ENCODE measurements at regions not wholly inside any gene's neighbourhood (a gene's known extent, or its start where the extent isn't known, plus 50 kb on each side); places are given as distances from the start of the nearest gene placed in this dataset.
"Not testable (repeated sequence)": the region's sequence is repeated elsewhere in the genome, so short reads cannot be mapped to it uniquely, and the experiment has no call there.

DNA sequence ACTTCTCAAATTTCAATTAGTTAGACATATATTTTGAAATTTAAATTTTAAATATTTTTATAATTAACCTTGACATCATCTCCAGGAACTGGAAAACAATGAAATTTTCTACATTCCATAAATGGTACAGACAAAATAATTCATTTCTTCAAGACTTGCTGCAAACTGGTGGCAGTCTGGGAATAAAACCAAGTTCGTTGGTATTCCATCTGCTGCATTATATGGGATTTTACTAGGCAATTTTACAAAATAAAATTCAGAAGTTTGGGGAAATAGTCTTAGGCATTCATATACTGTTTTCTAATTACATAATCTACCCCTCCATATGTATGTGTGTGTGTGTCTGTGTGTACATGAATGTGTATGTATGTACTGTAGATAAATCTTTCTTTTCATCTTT, 984.6 kb upstream of the KCND2 start:
- no peaks in the 10 kb centered on the region for H3K9me3 ChIP-seq (ENCODE audit: control insufficient read depth, insufficient read depth, low read length)
- H3K36me3 ChIP-seq (ENCODE audit: control insufficient read depth, insufficient read depth, low read length): no peaks in the 10 kb centered on the region
- H3K9ac ChIP-seq (ENCODE audit: low read depth, low read length): no peak overlapping the region
- no peak overlapping the region for H3K4me3 ChIP-seq (ENCODE audit: low read depth, low read length)
- H3K4me1 ChIP-seq (ENCODE audit: control insufficient read depth, insufficient read depth, low read length): no peaks in the 10 kb centered on the region
- no peaks in the 10 kb centered on the region for H3K27me3 ChIP-seq (ENCODE audit: control insufficient read depth, insufficient read depth, low read length)

DNA sequence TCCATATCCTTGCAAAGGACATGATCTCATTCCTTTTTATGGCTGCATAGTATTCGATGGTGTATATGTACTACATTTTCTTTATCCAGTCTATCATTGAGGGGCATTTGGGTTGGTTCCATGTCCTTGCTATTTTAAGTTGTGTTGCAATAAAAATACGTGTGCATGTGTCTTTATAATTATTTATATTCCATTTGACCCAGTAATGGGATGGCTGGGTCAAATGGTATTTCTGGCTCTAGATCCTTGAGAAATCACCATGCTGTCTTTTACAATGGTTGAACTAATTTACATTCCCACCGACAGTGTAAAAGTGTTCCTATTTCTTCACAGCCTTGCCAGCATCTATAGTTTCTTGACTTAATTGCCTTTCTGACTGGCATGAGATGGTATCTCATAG, 972.6 kb upstream of the KCND2 start:
- not testable (repeated sequence) for H3K27me3 ChIP-seq (ENCODE audit: control insufficient read depth, insufficient read depth, low read length); H3K4me3 ChIP-seq (ENCODE audit: low read depth, low read length); H3K36me3 ChIP-seq (ENCODE audit: control insufficient read depth, insufficient read depth, low read length); H3K9me3 ChIP-seq (ENCODE audit: control insufficient read depth, insufficient read depth, low read length); H3K4me1 ChIP-seq (ENCODE audit: control insufficient read depth, insufficient read depth, low read length); H3K9ac ChIP-seq (ENCODE audit: low read depth, low read length)

DNA sequence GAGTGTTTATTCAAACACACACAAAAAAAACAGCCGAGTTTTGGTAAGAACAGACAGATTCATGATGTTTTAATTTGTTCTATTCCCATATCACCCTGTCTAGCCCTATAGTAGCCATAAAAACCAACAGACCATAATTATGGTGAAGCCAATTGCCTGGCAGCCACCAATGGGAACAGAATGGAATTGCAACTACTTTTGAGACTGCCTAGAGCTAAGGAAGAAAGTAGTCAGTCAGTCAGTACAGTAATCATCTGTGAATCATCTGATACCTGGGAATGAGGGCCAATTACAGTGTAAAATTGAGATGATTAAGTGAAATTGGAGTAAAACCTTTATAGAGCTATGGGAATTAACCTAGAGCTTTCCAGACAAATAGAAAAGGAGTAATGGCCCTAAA, 952.7 kb upstream of the KCND2 start:
- Histone ChIP-seq H3K9me3 (ENCODE audit: control insufficient read depth, insufficient read depth, low read length) (no peaks in the 10 kb centered on the region), H3K36me3 (ENCODE audit: control insufficient read depth, insufficient read depth, low read length) (no peaks in the 10 kb centered on the region), H3K9ac (ENCODE audit: low read depth, low read length) (no peak overlapping the region), H3K4me1 (ENCODE audit: control insufficient read depth, insufficient read depth, low read length) (no peaks in the 10 kb centered on the region), H3K27me3 (ENCODE audit: control insufficient read depth, insufficient read depth, low read length) (no peaks in the 10 kb centered on the region), H3K4me3 (ENCODE audit: low read depth, low read length) (no peak overlapping the region)

DNA sequence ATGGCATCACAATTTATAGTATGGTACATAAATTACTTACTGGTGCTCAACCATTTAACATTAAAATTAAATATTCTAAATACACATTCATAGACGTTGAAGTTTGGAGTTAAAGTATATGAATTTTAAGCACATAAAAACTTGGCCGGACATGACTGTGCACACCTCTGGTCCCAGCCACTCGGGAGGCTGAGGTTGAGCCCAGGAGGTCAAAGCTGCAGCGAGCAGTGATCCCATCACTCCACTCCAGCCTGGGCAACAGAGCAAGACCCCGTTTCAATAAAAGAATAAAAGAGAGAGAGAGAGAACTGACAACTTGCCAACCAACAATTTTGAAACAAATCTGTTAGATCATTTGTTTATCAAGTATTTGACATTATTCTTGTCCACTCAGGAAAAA, 943.3 kb upstream of the KCND2 start:
- Histone ChIP-seq H3K4me1 (ENCODE audit: control insufficient read depth, insufficient read depth, low read length) (no peaks in the 10 kb centered on the region), H3K9me3 (ENCODE audit: control insufficient read depth, insufficient read depth, low read length) (no peaks in the 10 kb centered on the region), H3K36me3 (ENCODE audit: control insufficient read depth, insufficient read depth, low read length) (no peaks in the 10 kb centered on the region), H3K27me3 (ENCODE audit: control insufficient read depth, insufficient read depth, low read length) (no peaks in the 10 kb centered on the region), H3K9ac (ENCODE audit: low read depth, low read length) (no peak overlapping the region), H3K4me3 (ENCODE audit: low read depth, low read length) (no peak overlapping the region)

DNA sequence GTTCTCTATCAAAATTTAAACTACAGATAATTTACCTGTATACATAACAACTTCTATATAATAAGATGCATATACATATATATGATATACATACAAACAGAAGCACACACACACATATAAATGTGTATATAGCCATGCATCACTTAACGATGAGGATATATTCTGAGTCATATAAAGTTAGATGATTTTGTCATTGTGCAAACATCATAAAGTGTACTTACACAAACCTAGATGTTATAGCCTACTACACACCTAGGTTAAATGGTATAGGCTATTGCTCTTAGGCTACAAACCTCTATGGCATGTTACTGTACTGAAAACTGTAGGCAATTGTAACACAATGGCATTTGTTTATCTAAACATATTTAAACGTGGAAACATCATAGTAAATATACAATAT, 937.6 kb upstream of the KCND2 start:
- Histone ChIP-seq H3K36me3 (ENCODE audit: control insufficient read depth, insufficient read depth, low read length) (no peaks in the 10 kb centered on the region), H3K27me3 (ENCODE audit: control insufficient read depth, insufficient read depth, low read length) (no peaks in the 10 kb centered on the region), H3K9ac (ENCODE audit: low read depth, low read length) (no peak overlapping the region), H3K4me3 (ENCODE audit: low read depth, low read length) (no peak overlapping the region), H3K4me1 (ENCODE audit: control insufficient read depth, insufficient read depth, low read length) (no peaks in the 10 kb centered on the region), H3K9me3 (ENCODE audit: control insufficient read depth, insufficient read depth, low read length) (no peaks in the 10 kb centered on the region)

DNA sequence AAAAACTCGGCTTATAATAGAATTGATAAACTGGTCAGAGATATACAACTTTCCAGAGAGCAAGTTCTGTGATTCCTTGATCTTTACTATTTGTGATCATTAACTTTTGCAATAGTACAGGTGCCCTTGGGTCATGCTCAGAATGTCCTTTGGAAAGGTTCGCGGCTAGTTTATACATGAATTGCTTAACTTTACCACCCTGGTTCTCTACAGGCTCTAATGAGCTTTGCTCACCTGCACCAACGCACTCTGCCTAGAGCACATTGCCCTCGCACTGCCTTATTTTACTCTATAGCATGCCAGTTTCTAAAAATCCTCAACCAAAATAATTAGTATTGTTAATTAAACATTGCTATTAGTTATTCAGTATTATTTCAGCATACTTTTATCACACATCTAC, 931.2 kb upstream of the KCND2 start:
- Histone ChIP-seq H3K4me3 (ENCODE audit: low read depth, low read length) (no peak overlapping the region), H3K4me1 (ENCODE audit: control insufficient read depth, insufficient read depth, low read length) (no peaks in the 10 kb centered on the region), H3K9ac (ENCODE audit: low read depth, low read length) (no peak overlapping the region), H3K27me3 (ENCODE audit: control insufficient read depth, insufficient read depth, low read length) (no peaks in the 10 kb centered on the region), H3K36me3 (ENCODE audit: control insufficient read depth, insufficient read depth, low read length) (no peaks in the 10 kb centered on the region), H3K9me3 (ENCODE audit: control insufficient read depth, insufficient read depth, low read length) (no peaks in the 10 kb centered on the region)

DNA sequence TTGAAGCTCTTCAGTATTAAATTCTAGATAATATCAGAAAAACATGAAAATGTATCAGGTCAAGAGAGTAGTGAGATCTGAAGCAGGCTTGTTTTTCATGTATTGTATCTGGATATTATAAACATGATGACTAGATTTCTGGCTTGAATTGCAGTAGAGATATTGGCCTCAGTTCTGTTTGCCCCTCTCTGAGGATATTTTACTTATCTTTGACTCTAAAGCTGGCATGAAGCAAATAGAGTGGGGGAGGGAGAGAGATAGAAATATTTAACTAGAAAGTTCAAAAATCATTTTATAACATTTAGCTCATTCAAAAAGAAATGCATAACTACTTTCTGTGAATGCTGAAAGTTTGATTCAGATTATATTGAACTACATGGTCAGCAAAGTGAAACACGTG, 929.7 kb upstream of the KCND2 start:
- Histone ChIP-seq H3K9me3 (ENCODE audit: control insufficient read depth, insufficient read depth, low read length) (no peaks in the 10 kb centered on the region), H3K27me3 (ENCODE audit: control insufficient read depth, insufficient read depth, low read length) (no peaks in the 10 kb centered on the region), H3K4me1 (ENCODE audit: control insufficient read depth, insufficient read depth, low read length) (no peaks in the 10 kb centered on the region), H3K36me3 (ENCODE audit: control insufficient read depth, insufficient read depth, low read length) (no peaks in the 10 kb centered on the region), H3K4me3 (ENCODE audit: low read depth, low read length) (no peak overlapping the region), H3K9ac (ENCODE audit: low read depth, low read length) (no peak overlapping the region)

DNA sequence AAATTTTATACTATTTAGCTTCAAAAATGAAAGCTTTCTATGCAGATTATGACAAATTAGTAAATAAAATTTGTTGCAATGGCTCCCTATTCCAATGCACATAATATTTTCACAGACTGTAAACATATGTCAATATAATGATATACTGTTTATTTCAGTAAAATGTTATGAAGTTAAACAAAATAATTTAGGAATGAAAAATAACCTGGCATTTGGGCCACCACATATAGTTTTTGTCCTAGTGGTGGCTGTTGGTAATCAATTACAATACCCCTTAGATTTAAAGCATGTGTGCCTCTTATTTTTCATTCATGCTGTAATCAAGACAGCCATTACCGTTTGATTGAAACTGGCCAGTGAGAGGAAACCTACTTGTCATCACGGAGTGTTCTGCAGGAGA, 928.5 kb upstream of the KCND2 start:
- Histone ChIP-seq H3K4me1 (ENCODE audit: control insufficient read depth, insufficient read depth, low read length) (no peaks in the 10 kb centered on the region), H3K9me3 (ENCODE audit: control insufficient read depth, insufficient read depth, low read length) (no peaks in the 10 kb centered on the region), H3K4me3 (ENCODE audit: low read depth, low read length) (no peak overlapping the region), H3K27me3 (ENCODE audit: control insufficient read depth, insufficient read depth, low read length) (no peaks in the 10 kb centered on the region), H3K36me3 (ENCODE audit: control insufficient read depth, insufficient read depth, low read length) (no peaks in the 10 kb centered on the region), H3K9ac (ENCODE audit: low read depth, low read length) (no peak overlapping the region)

DNA sequence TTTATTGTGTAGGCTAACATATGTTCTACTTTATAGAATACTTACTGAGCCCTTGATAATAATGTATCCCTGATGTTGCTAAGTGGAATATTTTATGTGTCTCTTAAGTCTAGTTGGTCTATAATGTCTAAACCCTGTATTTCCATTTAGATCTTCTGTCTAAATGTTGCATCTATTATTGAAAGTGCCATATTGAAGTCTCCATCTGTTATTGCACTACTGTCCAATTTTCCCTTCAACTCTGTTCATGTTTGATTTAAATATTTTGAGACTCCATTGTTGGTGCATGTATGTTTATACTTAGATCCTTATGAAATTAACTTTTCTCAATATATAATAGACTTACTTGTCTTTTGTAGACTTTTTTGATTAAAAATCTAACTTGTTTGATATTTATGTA, 924.5 kb upstream of the KCND2 start:
- Histone ChIP-seq H3K9me3 (ENCODE audit: control insufficient read depth, insufficient read depth, low read length) (no peaks in the 10 kb centered on the region), H3K4me3 (ENCODE audit: low read depth, low read length) (no peak overlapping the region)

DNA sequence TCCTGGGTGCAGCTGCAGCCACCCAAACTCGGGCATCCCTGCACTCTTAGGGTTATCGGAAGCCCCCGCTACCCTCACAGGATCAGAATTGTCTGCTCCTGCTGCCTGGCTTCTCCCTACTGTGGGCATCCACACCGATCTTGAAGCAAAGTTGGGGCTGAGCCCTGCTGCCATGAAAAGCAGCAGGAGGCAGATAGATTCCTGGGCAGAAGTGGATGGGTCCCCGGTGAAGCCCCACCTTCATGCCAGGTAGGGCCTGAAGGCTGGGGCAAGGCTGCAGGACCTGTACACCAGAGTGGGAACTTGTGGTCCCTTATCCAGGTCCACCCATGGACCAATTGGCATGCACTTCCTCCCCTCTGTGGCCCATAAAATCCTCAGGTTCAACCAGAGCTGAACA, 922.6 kb upstream of the KCND2 start:
- no peak overlapping the region for H3K4me3 ChIP-seq (ENCODE audit: low read depth, low read length)
- H3K9me3 ChIP-seq (ENCODE audit: control insufficient read depth, insufficient read depth, low read length): no peaks in the 10 kb centered on the region
- H3K27me3 ChIP-seq (ENCODE audit: control insufficient read depth, insufficient read depth, low read length): no peaks in the 10 kb centered on the region
- H3K36me3 ChIP-seq (ENCODE audit: control insufficient read depth, insufficient read depth, low read length): no peaks in the 10 kb centered on the region
- H3K9ac ChIP-seq (ENCODE audit: low read depth, low read length): no peak overlapping the region
- no peaks in the 10 kb centered on the region for H3K4me1 ChIP-seq (ENCODE audit: control insufficient read depth, insufficient read depth, low read length)

More for the DNA sequence above, 924.5 kb upstream of the KCND2 start:
- Histone ChIP-seq H3K4me1 (ENCODE audit: control insufficient read depth, insufficient read depth, low read length) (no peaks in the 10 kb centered on the region), H3K9ac (ENCODE audit: low read depth, low read length) (no peak overlapping the region), H3K36me3 (ENCODE audit: control insufficient read depth, insufficient read depth, low read length) (no peaks in the 10 kb centered on the region), H3K27me3 (ENCODE audit: control insufficient read depth, insufficient read depth, low read length) (no peaks in the 10 kb centered on the region)

DNA sequence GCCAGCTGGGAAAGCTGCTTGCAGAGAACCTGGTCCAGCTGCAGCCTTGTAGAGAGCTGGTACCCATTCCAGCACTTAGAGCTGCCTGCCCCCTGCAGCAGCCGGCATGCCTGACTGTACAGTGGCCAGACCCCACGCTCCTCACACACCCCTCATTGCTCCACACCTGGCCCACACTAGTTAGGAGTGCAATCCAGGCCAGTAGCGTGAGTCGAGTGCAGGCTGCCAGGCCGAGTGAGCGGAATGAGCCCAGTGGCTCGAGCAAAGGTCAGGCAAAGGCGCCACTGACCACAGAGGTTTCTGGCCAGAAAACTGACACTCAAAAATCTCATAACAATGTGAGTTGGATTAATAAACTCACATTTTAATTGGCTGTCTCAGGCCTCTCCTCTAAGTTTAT, 921.7 kb upstream of the KCND2 start:
- Histone ChIP-seq H3K4me1 (ENCODE audit: control insufficient read depth, insufficient read depth, low read length) (no peaks in the 10 kb centered on the region), H3K4me3 (ENCODE audit: low read depth, low read length) (no peak overlapping the region), H3K36me3 (ENCODE audit: control insufficient read depth, insufficient read depth, low read length) (no peaks in the 10 kb centered on the region), H3K9me3 (ENCODE audit: control insufficient read depth, insufficient read depth, low read length) (no peaks in the 10 kb centered on the region), H3K9ac (ENCODE audit: low read depth, low read length) (no peak overlapping the region), H3K27me3 (ENCODE audit: control insufficient read depth, insufficient read depth, low read length) (no peaks in the 10 kb centered on the region)

DNA sequence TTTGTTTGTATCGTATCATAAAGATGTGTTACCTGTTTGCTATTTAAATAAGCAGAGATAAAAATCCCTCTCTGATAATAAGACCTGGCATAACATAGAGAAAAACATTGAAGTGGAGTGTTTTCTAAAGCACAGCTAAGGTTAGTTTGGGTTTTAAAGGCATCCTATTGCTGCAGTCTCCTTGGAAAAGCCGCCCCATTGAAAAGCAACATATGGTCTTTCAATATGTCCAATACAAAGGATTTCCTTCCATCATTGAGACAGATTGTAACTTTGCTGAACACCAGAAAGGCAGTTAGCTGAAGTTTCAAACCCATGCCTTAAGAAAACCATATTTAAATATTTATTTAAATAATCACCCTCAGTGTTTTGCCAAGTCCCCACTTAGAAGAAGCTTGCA, 898.5 kb upstream of the KCND2 start:
- Histone ChIP-seq H3K4me1 (ENCODE audit: control insufficient read depth, insufficient read depth, low read length) (no peaks in the 10 kb centered on the region), H3K9me3 (ENCODE audit: control insufficient read depth, insufficient read depth, low read length) (no peaks in the 10 kb centered on the region), H3K27me3 (ENCODE audit: control insufficient read depth, insufficient read depth, low read length) (no peaks in the 10 kb centered on the region), H3K9ac (ENCODE audit: low read depth, low read length) (no peak overlapping the region), H3K4me3 (ENCODE audit: low read depth, low read length) (no peak overlapping the region), H3K36me3 (ENCODE audit: control insufficient read depth, insufficient read depth, low read length) (no peaks in the 10 kb centered on the region)

DNA sequence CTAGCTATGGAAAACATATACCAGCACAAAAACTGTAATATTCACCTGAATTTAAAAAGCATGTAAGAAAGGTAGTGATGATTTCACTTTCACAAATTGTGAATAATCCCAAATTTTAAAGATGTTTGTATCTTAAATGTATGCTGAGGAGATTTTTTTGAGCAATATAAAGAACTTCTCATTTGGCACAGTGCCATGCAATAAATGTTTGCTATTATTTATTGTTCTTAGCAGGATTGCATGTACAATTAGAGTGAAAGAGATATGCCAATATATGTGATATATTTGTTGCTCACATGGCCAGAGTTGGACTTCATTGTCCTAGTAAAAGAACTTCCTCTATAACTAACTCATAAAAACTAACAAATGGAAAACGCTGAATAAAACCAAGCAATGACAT, 895.1 kb upstream of the KCND2 start:
- Histone ChIP-seq H3K36me3 (ENCODE audit: control insufficient read depth, insufficient read depth, low read length) (no peaks in the 10 kb centered on the region), H3K4me1 (ENCODE audit: control insufficient read depth, insufficient read depth, low read length) (no peaks in the 10 kb centered on the region), H3K27me3 (ENCODE audit: control insufficient read depth, insufficient read depth, low read length) (no peaks in the 10 kb centered on the region), H3K9me3 (ENCODE audit: control insufficient read depth, insufficient read depth, low read length) (no peaks in the 10 kb centered on the region), H3K4me3 (ENCODE audit: low read depth, low read length) (no peak overlapping the region), H3K9ac (ENCODE audit: low read depth, low read length) (no peak overlapping the region)
